ENCODE measurements at regions not wholly inside any gene's neighbourhood (a gene's known extent, or its start where the extent isn't known, plus 50 kb on each side); places are given as distances from the start of the nearest gene placed in this dataset.

DNA sequence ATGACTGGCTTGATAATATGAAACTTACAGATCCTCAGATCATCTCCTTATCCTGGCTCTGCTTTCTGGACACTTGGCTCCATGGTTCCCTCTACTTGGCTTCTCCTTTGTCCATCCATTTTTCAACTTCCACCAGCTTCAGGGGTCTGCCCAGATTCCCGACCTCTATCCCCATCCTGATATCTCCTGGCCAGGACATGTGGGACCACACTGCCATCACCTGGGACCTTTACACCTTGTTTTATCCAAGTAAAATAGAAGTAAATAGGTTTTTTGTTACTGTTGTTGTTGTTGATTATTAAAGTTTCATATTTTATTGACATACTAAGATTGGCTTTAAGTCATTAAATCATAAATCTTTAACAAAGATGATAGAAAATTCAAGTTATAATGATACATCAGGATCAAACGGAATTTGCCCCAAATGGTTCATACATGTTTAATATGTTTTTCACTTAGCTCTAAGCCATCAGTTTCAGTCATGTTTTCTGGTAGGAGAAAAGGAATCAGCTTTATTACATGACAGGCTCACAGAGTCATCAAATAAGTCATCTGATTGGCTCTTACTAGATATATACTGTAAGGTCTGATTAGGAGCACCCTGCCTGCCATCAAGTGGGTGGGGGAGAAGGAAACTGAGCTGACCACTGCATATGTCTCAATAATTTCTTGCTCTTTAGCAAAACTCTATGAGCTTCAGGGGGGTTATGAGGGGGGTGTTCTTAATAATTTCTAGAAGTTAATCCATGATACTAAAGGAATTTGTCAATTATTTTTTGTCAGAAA, 111.5 kb upstream of the AHR start:
- Histone ChIP-seq H3K27me3 (replicated peaks in 1 of 4; ENCODE audit: control extremely low read depth in 1 of 4, control insufficient read depth in 3 of 4, insufficient read depth in 4 of 4, low read length in 3 of 4) (no peaks in the 10 kb centered on the region), H3K4me3 (ENCODE audit: control extremely low read depth in 1 of 5, extremely low read depth in 1 of 5, insufficient read depth in 1 of 5, low read depth in 2 of 5, low read length in 4 of 5) (no peak overlapping the region), H3K9me3 (ENCODE audit: control extremely low read depth in 1 of 3, control insufficient read depth in 2 of 3, insufficient read depth in 1 of 3, low read length in 2 of 3) (no peaks in the 10 kb centered on the region), H3K4me2 (replicated peaks; ENCODE audit: low read depth, low read length, poor library complexity, severe bottlenecking) (no peak overlapping the region), H3K79me2 (ENCODE audit: control insufficient read depth, insufficient read depth, low read length) (no peaks in the 10 kb centered on the region), H3K27ac (ENCODE audit: low read length in 2 of 2) (no peak overlapping the region), H3K9ac (ENCODE audit: low read length) (no peak overlapping the region), H3K4me1 (ENCODE audit: control insufficient read depth in 2 of 2, insufficient read depth in 2 of 2, low read length in 2 of 2) (peaks cover 0 to 5% of the 10 kb centered on the region in 2 donors), H4K20me1 (ENCODE audit: control insufficient read depth, insufficient read depth, low read length, poor library complexity, severe bottlenecking) (no peaks in the 10 kb centered on the region), H3K36me3 (replicated peaks in 1 of 2; ENCODE audit: control extremely low read depth in 1 of 2, control insufficient read depth in 1 of 2, extremely low read depth in 1 of 2, insufficient read depth in 2 of 2, low read length in 1 of 2) (no peaks in the 10 kb centered on the region), H2AFZ (ENCODE audit: insufficient read depth, low read depth, low read length, poor library complexity, severe bottlenecking) (no peak overlapping the region)
- Mint-ChIP-seq H3K4me1 (peaks cover 8% of the 10 kb centered on the region), H3K27me3 (no peaks in the 10 kb centered on the region), H3K4me3 (no peak overlapping the region), H3K27ac (no peak overlapping the region), H3K9me3 (ENCODE audit: insufficient read depth) (no peaks in the 10 kb centered on the region)
- DNase-seq (no peak), ATAC-seq (ENCODE audit: low read depth) (no peak)
- ChIA-PET CTCF (interaction anchor here (0.5 kb wide), 1 partner anchor 204 kb away, joined by 3 read pairs; no protein-coding TSS in a partner anchor), POLR2A (no interaction called here)
- intact Hi-C loops (cut with micrococcal nuclease): no loop called here
- no peak for TF ChIP-seq EZH2 (IDR thresholded peaks at IDR 0.05; ENCODE audit: borderline replicate concordance, insufficient read depth, low read depth, low read length, poor library complexity, severe bottlenecking)
- TF ChIP-seq, protein P1, sequence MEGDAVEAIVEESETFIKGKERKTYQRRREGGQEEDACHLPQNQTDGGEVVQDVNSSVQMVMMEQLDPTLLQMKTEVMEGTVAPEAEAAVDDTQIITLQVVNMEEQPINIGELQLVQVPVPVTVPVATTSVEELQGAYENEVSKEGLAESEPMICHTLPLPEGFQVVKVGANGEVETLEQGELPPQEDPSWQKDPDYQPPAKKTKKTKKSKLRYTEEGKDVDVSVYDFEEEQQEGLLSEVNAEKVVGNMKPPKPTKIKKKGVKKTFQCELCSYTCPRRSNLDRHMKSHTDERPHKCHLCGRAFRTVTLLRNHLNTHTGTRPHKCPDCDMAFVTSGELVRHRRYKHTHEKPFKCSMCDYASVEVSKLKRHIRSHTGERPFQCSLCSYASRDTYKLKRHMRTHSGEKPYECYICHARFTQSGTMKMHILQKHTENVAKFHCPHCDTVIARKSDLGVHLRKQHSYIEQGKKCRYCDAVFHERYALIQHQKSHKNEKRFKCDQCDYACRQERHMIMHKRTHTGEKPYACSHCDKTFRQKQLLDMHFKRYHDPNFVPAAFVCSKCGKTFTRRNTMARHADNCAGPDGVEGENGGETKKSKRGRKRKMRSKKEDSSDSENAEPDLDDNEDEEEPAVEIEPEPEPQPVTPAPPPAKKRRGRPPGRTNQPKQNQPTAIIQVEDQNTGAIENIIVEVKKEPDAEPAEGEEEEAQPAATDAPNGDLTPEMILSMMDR (IDR thresholded peaks at IDR 0.05): no peak
- WGBS (ENCODE audit: insufficient coverage): no CpG with 5 or more reads among the region's 2 CpGs

DNA sequence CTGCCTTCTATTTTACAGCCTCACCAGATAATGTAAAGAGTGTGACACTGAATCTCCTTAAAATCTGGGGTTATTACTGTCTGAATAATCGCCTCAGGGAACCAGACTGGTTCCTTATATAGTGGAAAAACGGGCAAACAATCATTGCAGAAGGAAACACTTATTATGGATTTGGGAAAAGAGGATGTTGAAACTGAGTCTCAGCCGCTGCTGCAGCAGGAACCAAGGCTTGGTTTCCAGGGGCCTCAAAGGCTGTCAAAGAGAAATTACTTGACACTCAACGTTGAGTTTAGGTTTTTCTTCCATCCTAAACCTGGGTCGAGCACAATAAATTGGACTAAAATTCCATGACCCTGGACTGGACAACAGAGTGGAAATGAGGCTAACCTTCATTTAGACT, 103.8 kb upstream of the AHR start:
- Histone ChIP-seq H3K27ac (ENCODE audit: low read length in 2 of 2) (no peak overlapping the region), H3K9me3 (ENCODE audit: control extremely low read depth in 1 of 3, control insufficient read depth in 2 of 3, insufficient read depth in 1 of 3, low read length in 2 of 3) (no peaks in the 10 kb centered on the region), H3K79me2 (ENCODE audit: control insufficient read depth, insufficient read depth, low read length) (no peaks in the 10 kb centered on the region), H4K20me1 (ENCODE audit: control insufficient read depth, insufficient read depth, low read length, poor library complexity, severe bottlenecking) (no peaks in the 10 kb centered on the region), H3K4me3 (ENCODE audit: control extremely low read depth in 1 of 5, extremely low read depth in 1 of 5, insufficient read depth in 1 of 5, low read depth in 2 of 5, low read length in 4 of 5) (no peak overlapping the region), H3K4me2 (replicated peaks; ENCODE audit: low read depth, low read length, poor library complexity, severe bottlenecking) (no peak overlapping the region), H3K27me3 (replicated peaks in 1 of 4; ENCODE audit: control extremely low read depth in 1 of 4, control insufficient read depth in 3 of 4, insufficient read depth in 4 of 4, low read length in 3 of 4) (no peaks in the 10 kb centered on the region), H3K4me1 (ENCODE audit: control insufficient read depth in 2 of 2, insufficient read depth in 2 of 2, low read length in 2 of 2) (peaks cover 0 to 10% of the 10 kb centered on the region in 2 donors), H3K36me3 (replicated peaks in 1 of 2; ENCODE audit: control extremely low read depth in 1 of 2, control insufficient read depth in 1 of 2, extremely low read depth in 1 of 2, insufficient read depth in 2 of 2, low read length in 1 of 2) (no peaks in the 10 kb centered on the region), H2AFZ (ENCODE audit: insufficient read depth, low read depth, low read length, poor library complexity, severe bottlenecking) (no peak overlapping the region), H3K9ac (ENCODE audit: low read length) (no peak overlapping the region)
- no peak overlapping the region for H3K4me3 Mint-ChIP-seq
- intact Hi-C loops (cut with micrococcal nuclease): no loop called here
- H3K27me3 Mint-ChIP-seq: no peaks in the 10 kb centered on the region
- no peak for ATAC-seq (ENCODE audit: low read depth)
- H3K4me1 Mint-ChIP-seq: peaks cover 16% of the 10 kb centered on the region
- ChIA-PET POLR2A (no interaction called here), CTCF (interaction anchor here (0.8 kb wide), 1 partner anchor 26 kb away, joined by 3 read pairs; no protein-coding TSS in a partner anchor)
- WGBS (ENCODE audit: insufficient coverage): 60% methylated on average over 3 of the region's 5 CpGs
- no peak overlapping the region for H3K27ac Mint-ChIP-seq
- no peak for DNase-seq
- TF ChIP-seq EZH2 (IDR thresholded peaks at IDR 0.05; ENCODE audit: borderline replicate concordance, insufficient read depth, low read depth, low read length, poor library complexity, severe bottlenecking): no peak
- TF ChIP-seq, protein P1 (IDR thresholded peaks at IDR 0.05): no peak
- H3K9me3 Mint-ChIP-seq (ENCODE audit: insufficient read depth): no peaks in the 10 kb centered on the region

Data from B cell (primary cell).